GM23338 (cell line): ENCODE measurements at regions not wholly inside any gene's neighbourhood (a gene's known extent, or its start where the extent isn't known, plus 50 kb on each side); places are given as distances from the start of the nearest gene placed in this dataset.

Experiments
- CREB1 ChIP-seq: fragments of 250-450 bp; sonication (Bioruptor Pico); IDR thresholded peaks from 2 replicates; pipeline ENCODE4 v1.5.0; 2020; ENCODE audit warnings: low read depth, mild to moderate bottlenecking, moderate library complexity
- CTCF ChIP-seq, 2 experiments: fragments of 200-600 bp in 1 of 2; sonication (generic) in 1 of 2; conservative IDR thresholded peaks; 2 replicates each; pipeline versions ENCODE4 v1.5.1 to v1.6.1; 2016 to 2017; ENCODE audit warnings: antibody characterized with exemption in 2 of 2, low read depth in 2 of 2, mild to moderate bottlenecking in 2 of 2, moderate library complexity in 1 of 2
- ETS1 ChIP-seq: IDR thresholded peaks from 2 replicates; pipeline ENCODE4 v1.6.1; 2016; ENCODE audit warnings: antibody characterized with exemption
- EZH2 ChIP-seq: fragments of 200-600 bp; sonication (generic); IDR thresholded peaks from one replicate; pipeline ENCODE4 v1.8.0; 2017; ENCODE audit warnings: antibody characterized with exemption, mild to moderate bottlenecking, low read depth; ENCODE audit not compliant: unreplicated experiment
- EZH2phosphoT487 ChIP-seq: fragments of 200-600 bp; sonication (generic); IDR thresholded peaks from one replicate; pipeline ENCODE4 v1.8.1; 2018; ENCODE audit warnings: antibody characterized with exemption; ENCODE audit not compliant: unreplicated experiment
- JUNB ChIP-seq: IDR thresholded peaks from one replicate; pipeline ENCODE4 v1.6.1; 2016; ENCODE audit warnings: antibody characterized with exemption; ENCODE audit not compliant: unreplicated experiment
- NANOG ChIP-seq: IDR thresholded peaks from 2 replicates; pipeline ENCODE4 v1.6.1; 2016; ENCODE audit warnings: antibody characterized with exemption, borderline replicate concordance
- POLR2AphosphoS5 ChIP-seq: IDR thresholded peaks from 2 replicates; pipeline ENCODE4 v1.6.1; 2016; ENCODE audit warnings: antibody characterized with exemption, low read depth
- REST ChIP-seq: IDR thresholded peaks from one replicate; pipeline ENCODE4 v1.6.1; 2018; ENCODE audit warnings: antibody characterized with exemption; ENCODE audit not compliant: unreplicated experiment
- STAT1 ChIP-seq: IDR thresholded peaks from one replicate; pipeline ENCODE4 v1.6.1; 2016; ENCODE audit warnings: antibody characterized with exemption; ENCODE audit not compliant: unreplicated experiment
- ZNF114 ChIP-seq: fragments of 250-450 bp; sonication (Bioruptor Pico); IDR thresholded peaks from 2 replicates; pipeline ENCODE4 v1.5.0; 2020; ENCODE audit warnings: mild to moderate bottlenecking, moderate library complexity
- ZNF331 ChIP-seq: fragments of 250-450 bp; sonication (Bioruptor Pico); IDR thresholded peaks from 2 replicates; pipeline ENCODE4 v1.5.0; 2020; ENCODE audit warnings: low read depth, mild to moderate bottlenecking, moderate library complexity
- ZNF462 ChIP-seq: fragments of 250-450 bp; sonication (Bioruptor Pico); IDR thresholded peaks from 2 replicates; pipeline ENCODE4 v1.5.0; 2020; ENCODE audit warnings: mild to moderate bottlenecking, moderate library complexity

- TF ChIP-seq CTCF (conservative IDR thresholded peaks at IDR 0.05; ENCODE audit: low read depth in 2 of 2) (no peak), EZH2 (no peak), POLR2AphosphoS5 (no peak), CREB1 (no peak), REST (no peak), ETS1 (no peak), ZNF331 (no peak), EZH2phosphoT487 (no peak), JUNB (no peak), ZNF114 (no peak), ZNF462 (no peak), NANOG (no peak), STAT1 (no peak)
These were observed 910.8 kb upstream of the CDH2 start for GRCh38 chr18:29087616-29088246.
